ENCODE measurements at regions not wholly inside any gene's neighbourhood (a gene's known extent, or its start where the extent isn't known, plus 50 kb on each side); places are given as distances from the start of the nearest gene placed in this dataset.
"Not testable (repeated sequence)": the region's sequence is repeated elsewhere in the genome, so short reads cannot be mapped to it uniquely, and the experiment has no call there.

DNA sequence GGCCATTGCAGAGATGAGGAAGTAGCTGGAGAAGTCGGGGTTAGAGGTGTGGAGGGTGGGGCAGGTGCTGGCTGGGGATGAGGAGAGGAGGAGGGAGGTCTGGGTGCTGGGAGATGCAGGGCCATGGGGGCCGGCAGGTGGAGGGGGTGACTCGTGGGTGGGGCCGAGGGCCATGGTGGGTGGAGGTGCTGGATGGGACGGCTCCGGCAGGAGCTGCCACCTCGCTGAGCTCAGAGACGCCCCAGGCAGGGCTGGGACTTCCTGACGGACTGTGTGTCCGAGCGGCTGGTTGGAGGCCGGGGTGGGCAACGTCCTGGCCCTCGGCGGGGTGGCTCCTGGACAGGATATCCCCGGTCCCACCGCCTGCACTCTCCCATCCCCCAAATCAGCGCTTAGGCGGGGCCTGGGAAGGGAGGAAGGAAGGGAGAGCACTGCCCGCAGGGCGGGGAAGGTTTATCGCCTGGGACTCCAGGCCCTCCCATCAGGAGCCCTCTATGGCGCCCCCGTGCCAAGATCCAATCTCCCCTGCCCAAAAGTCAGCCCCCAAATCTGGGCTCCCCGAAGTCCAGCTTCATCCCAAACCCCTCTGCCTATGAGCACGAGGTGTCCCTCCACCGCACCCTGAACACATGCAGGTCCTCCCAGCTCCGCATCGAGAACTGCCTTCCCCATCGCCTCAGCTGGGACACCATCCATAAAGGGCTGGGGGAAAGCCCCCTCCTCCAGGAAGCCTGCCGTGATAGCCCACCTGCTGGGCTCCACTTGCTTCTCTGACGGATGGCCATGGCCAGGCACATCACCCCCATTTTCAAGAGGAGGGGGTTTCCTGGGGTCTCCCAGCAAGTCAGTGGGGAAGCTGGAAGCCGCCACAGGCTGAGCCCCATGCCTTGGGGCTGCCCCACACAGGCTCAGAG, 58.3 kb upstream of the NOTCH1 start:
- H3K9me3 ChIP-seq = no peaks in the 10 kb centered on the region
- peak; percentile 67 for ATAC-seq
- peak; percentile 68 to 89 (median 85) for DNase-seq
- H3K4me1 ChIP-seq (ENCODE audit: low read depth) = peaks cover 51% of the 10 kb centered on the region
- no peaks in the 10 kb centered on the region for H3K36me3 ChIP-seq (ENCODE audit: low read depth)
- intact Hi-C loops (cut with DNase I, micrococcal nuclease) = no loop called here
- TF ChIP-seq, protein P1, sequence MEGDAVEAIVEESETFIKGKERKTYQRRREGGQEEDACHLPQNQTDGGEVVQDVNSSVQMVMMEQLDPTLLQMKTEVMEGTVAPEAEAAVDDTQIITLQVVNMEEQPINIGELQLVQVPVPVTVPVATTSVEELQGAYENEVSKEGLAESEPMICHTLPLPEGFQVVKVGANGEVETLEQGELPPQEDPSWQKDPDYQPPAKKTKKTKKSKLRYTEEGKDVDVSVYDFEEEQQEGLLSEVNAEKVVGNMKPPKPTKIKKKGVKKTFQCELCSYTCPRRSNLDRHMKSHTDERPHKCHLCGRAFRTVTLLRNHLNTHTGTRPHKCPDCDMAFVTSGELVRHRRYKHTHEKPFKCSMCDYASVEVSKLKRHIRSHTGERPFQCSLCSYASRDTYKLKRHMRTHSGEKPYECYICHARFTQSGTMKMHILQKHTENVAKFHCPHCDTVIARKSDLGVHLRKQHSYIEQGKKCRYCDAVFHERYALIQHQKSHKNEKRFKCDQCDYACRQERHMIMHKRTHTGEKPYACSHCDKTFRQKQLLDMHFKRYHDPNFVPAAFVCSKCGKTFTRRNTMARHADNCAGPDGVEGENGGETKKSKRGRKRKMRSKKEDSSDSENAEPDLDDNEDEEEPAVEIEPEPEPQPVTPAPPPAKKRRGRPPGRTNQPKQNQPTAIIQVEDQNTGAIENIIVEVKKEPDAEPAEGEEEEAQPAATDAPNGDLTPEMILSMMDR (IDR thresholded peaks at IDR 0.05) = no peak
- H3K4me3 ChIP-seq = no peak overlapping the region

DNA sequence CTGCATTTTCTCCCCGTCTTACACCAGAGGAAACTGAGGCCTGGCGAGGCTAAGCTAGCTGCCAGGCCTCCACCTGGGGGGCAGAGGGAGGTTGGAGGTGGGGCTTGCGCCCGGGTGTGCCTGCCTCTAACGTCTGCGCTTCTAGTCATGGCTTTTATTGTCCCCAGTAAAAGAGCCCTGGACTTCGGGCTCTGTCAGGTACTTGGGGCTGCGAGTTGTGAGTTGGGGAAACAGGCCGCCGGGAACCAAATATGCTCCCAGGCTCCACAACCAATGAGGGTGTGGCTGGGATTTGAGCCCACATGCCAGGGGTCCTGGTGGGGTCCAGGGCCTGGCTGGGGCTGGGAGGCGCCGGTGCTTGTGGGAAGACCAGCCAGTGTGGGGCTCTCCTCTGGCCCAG, 57.4 kb upstream of the NOTCH1 start:
- intact Hi-C loops (cut with DNase I, micrococcal nuclease) = no loop called here
- DNase-seq = peak; percentile 82 to 84 (median 84)

DNA sequence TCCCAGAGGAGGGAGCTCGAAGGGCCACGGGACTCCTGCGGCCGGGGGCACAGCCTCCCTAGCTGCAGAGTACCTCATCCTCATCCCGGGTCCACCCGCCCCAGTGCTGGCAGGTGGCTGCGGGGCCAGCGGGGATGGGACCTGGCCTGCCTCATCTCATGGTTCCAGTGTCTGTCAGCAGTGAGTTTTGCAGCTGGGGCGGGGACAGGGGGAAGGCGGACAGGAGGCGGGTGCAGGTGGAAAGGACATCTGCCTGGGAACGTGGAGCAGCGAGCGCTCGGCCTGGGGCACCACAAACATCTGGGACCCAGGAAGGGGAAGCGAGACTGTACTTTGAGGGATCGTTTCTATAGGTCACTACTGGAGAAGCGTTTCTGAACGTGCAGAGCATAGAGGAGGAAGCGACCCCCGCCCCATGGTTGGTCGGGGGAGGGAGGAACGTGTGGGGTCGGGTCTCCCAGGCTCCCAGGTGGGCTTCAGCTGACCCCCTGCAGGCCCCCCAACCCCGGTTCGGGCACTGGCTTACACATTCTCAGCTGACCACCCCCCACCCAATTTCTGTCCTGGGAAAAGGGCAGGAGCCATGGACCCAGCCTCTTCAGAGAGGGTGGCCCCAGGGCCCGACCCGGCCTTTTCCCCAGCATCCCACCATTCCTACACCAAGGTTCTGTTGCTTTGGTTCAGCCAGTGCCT, 56.5 kb upstream of the NOTCH1 start:
- DNase-seq = peak in 2 of 3 donors; percentile 65 to 67
- peak; percentile 3 for ATAC-seq
- H3K4me1 ChIP-seq (ENCODE audit: low read depth) = peaks cover 44% of the 10 kb centered on the region
- no peaks in the 10 kb centered on the region for H3K36me3 ChIP-seq (ENCODE audit: low read depth)
- H3K9me3 ChIP-seq = no peaks in the 10 kb centered on the region
- no peak overlapping the region for H3K4me3 ChIP-seq
- intact Hi-C loops (cut with DNase I, micrococcal nuclease) = no loop called here
- TF ChIP-seq, protein P1 (IDR thresholded peaks at IDR 0.05) = no peak

More for the DNA sequence above, 57.4 kb upstream of the NOTCH1 start:
- TF ChIP-seq, protein P1 (IDR thresholded peaks at IDR 0.05) = no peak
- H3K4me1 ChIP-seq (ENCODE audit: low read depth) = peaks cover 47% of the 10 kb centered on the region
- ATAC-seq = peak; percentile 69
- H3K4me3 ChIP-seq = no peak overlapping the region
- no peaks in the 10 kb centered on the region for H3K9me3 ChIP-seq
- no peaks in the 10 kb centered on the region for H3K36me3 ChIP-seq (ENCODE audit: low read depth)

DNA sequence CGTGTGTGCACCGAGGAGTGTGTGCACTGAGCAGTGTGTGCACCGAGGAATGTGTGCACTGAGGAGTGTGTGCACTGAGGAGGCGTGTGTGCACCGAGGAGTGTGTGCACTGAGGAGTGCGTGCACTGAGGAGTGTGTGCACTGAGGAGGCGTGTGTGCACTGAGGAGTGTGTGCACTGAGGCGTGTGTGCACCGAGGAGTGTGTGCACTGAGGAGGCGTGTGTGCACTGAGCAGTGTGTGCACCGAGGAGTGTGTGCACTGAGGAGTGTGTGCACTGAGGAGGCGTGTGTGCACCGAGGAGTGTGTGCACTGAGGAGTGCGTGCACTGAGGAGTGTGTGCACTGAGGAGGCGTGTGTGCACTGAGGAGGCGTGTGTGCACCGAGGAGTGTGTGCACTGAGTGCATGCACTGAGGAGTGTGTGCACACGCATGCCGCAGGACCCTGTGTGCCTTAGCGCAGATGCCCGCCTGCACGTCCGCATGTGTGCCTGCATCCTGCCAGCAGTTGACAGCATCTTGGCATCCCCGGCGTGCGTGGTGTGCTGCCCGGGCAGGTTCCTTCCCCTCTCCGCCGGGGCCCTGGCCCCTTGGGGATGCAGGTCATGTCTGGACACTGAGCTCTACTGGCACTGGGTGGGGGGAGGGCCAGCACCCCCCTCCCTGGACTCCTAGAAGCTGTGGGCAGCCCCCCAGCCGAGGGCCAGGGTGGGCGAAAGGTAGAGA, 55.6 kb upstream of the NOTCH1 start:
- intact Hi-C loops (cut with DNase I, micrococcal nuclease); H3K4me3 ChIP-seq; ATAC-seq; H3K36me3 ChIP-seq (ENCODE audit: low read depth); H3K9me3 ChIP-seq: not testable (repeated sequence)
- H3K4me1 ChIP-seq (ENCODE audit: low read depth) = peaks cover 41% of the 10 kb centered on the region
- peak in 1 of 3 donors; percentile 56 for DNase-seq

DNA sequence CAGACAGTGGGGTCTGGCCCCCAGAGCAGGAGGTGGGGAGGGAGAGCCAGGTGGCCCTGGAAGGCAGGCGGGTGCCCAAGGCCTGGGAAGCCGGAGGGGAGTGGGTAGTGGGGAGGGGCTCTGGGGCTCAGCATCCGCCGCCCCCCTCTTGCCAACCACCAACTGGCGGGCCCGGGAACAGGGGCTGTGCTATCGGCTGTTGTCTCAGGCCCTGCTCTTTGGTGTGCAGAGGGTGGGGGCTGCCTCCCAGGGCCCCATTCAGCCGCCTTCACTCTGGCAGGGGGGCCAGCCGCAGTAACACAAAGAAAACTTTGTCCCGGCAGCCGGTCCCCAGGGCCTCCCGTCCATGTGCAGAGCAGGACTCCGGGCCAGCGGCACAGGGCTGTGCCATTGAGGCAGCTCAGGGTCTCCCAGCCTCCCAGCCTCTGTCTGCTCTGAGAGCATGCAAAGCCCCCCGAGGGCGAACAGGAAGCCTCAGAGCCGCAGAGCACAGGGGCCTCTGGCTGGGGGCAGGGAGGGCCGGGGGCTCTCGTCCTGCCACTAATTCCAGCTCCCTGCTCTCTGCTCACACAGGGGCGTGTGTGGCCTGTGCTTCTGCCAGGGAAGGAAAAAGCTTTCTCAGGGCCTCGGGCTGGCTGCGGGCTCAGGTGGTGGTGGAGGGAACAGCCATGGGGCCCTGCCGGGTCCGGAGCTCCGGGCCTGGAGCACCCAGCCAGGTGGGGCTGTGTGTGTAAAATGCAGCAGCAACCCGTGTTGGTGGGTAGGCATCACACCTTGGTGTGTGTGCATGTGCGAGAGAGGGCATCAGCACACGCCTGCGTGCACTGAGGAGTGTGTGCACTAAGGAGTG, 54.2 kb upstream of the NOTCH1 start:
- no peak overlapping the region for H3K4me3 ChIP-seq
- ATAC-seq (no peak), DNase-seq (peak in 1 of 3 donors; percentile 46)
- peaks cover 29% of the 10 kb centered on the region for H3K4me1 ChIP-seq (ENCODE audit: low read depth)
- no peaks in the 10 kb centered on the region for H3K9me3 ChIP-seq
- H3K36me3 ChIP-seq (ENCODE audit: low read depth) = no peaks in the 10 kb centered on the region
- TF ChIP-seq, protein P1 (IDR thresholded peaks at IDR 0.05) = no peak
- intact Hi-C loops (cut with DNase I, micrococcal nuclease) = no loop called here
